Stimulated activated CD4-positive, alpha-beta T cell treated with anti-CD3 and anti-CD28 coated beads, Interleukin-4, amount 100 ng/mL, for 24 hours (primary cell): ENCODE measurements at regions not wholly inside any gene's neighbourhood (a gene's known extent, or its start where the extent isn't known, plus 50 kb on each side); places are given as distances from the start of the nearest gene placed in this dataset.
"Not testable (repeated sequence)": the region's sequence is repeated elsewhere in the genome, so short reads cannot be mapped to it uniquely, and the experiment has no call there.

Source experiments
- DNase-seq: peaks from one replicate; pipeline ENCODE4 v3.0.0-alpha.2; 2020

DNA sequence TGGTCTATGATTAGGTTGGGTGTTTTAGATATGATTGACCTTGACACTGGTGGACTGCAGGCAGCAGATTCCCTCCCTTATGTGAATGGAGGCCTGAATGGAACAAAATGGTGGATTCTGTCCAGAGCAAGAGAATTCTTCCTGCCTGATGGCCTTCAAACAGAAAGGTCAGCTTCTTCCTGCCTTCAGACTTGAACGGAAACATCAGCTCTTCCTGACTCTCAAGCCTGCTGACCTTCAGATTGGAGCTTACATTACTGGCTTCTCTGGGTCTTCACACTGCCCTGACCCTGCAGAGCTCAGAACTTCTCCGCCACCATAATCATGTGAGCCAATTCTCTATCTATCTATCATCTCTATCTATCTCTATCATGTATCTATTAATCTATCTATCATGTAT, 111.6 kb downstream of the RAMP3 start:
- DNase-seq = no peak

- DNase-seq = no peak
Measured at GRCh38 chr7:45278763-45279398, 121.3 kb downstream of the RAMP3 start.

GRCh38 chr7:45289611-45290010, 132.0 kb downstream of the RAMP3 start:
- not testable (repeated sequence) for DNase-seq

GRCh38 chr7:45290880-45291279, 133.3 kb downstream of the RAMP3 start:
- no peak for DNase-seq

GRCh38 chr7:45292481-45292880, 134.9 kb downstream of the RAMP3 start:
- no peak for DNase-seq

- no peak for DNase-seq
Measured at GRCh38 chr7:45293295-45293942, 135.8 kb downstream of the RAMP3 start.

GRCh38 chr7:45294559-45294958, 137.0 kb downstream of the RAMP3 start:
- DNase-seq = no peak

DNA sequence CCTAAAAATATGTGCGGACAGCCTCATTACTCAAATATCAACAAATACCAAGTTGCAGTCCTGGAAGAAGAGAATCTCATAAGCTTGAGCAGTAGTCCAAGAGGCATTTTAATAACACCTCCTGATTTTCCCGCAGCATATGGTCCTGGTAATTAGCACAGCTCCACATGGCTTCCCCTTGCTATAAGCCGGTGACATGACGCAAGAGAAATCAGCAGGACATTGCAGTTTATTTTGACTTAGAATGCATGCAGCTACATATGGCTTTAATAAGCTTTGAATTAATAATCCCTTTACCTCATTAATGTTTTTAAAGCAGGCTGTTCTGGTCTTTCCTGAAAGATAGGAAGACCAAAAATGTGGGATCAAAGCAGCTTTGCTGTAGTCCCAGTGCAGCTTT, 137.6 kb downstream of the RAMP3 start:
- no peak for DNase-seq

DNA sequence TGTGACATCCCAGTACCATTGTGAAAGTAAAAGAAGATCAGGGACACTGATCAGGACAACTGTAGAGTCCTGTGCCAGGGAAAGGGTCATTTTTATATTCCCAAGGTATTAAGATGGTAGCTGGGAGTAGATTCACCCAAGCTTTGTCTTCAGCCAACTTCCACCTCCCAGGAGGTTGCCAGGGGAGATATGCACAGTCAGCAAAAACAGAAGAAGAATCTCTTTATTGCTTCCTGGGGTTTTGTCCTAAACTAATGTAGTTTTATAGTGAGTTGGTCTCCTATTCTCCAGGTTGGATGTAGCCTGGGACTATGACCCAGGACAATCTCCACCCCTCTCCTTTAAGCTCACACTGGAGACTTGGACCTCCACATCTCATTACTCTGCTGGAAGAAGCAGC, 139.2 kb downstream of the RAMP3 start:
- no peak for DNase-seq

DNA sequence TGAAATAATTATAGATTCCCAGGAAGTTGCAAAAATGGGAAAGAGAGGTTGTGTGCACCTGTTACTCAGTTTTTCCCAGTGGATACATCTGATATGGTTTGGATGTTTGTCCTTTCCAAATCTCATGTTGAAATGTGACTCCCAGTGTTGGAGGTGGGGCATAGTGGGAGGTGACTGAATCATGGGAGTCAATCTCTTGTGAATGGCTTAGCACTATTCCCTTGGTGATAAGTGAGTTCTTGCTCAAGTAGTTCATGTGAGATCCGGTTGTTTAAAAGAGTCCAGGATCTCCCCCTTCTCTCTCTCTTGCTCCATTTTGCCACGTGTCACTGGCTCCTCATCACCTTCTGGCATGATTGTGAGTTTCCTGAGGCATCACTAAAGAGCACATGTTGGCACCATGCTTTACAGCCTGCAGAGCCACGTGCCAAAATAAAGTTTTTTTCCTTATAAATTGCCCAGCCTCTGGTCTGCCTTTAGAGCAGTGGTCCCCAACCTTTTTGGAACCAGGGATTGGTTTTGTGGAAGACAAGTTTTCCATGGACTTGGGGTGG, 149.2 kb downstream of the RAMP3 start:
- no peak for DNase-seq

GRCh38 chr7:45311597-45311996, 154.0 kb downstream of the RAMP3 start:
- no peak for DNase-seq

GRCh38 chr7:45315512-45315911, 157.9 kb downstream of the RAMP3 start:
- not testable (repeated sequence) for DNase-seq

DNA sequence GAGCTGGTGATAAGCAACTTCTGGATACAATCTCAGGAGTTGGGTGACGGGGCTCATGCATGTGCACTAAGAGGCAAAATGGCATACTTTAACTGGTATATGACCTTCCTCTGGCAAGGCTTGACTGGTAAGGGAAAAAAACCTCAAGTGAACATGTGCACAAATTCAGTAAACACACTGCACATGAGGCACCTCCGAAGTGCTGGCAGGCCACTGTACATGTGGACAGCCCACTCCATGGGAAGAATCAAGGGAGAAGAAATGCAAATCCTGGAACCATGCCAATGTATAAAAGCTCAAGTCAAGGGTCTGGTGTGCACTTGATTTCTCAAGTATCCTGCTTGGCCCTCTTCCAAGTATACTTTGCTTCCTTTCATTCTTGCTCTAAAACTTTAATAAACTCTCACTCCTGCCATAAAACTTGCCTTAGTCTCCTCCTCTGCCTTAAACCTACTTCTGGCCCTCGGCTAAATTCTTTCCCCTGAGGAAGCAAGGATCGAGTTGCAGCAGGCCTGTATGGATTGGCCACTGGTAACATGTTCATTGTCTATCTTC, 167.2 kb downstream of the RAMP3 start:
- DNase-seq = no peak

GRCh38 chr7:45325378-45325777, 167.8 kb downstream of the RAMP3 start:
- DNase-seq = no peak

DNA sequence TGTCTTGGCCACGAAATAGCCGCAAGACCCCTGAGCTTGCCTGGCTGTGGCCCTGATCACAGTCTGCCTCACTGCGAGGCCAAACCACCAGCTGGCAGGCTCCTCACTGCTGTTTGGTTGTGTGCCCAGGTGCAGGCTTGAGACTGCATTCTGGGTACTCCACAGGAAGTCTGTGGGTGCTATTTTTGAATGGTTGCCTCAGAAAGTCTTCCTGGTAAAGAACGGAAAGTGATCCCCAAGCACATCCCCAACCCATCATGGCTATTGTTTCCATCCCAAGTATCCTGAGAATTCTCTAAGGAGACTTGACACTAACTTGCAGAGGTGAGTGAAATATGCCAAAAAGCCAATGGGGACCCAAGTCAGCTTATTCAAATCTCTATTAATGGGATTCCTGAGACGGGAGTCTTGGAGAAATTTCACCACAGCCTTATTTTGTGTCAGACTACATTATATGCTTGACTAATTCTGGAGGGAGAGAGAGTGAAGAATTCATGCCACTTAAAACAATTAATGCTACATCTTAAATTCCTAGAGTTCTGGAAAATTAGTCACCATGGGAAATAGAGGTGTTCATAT, 170.9 kb downstream of the RAMP3 start:
- no peak for DNase-seq

DNA sequence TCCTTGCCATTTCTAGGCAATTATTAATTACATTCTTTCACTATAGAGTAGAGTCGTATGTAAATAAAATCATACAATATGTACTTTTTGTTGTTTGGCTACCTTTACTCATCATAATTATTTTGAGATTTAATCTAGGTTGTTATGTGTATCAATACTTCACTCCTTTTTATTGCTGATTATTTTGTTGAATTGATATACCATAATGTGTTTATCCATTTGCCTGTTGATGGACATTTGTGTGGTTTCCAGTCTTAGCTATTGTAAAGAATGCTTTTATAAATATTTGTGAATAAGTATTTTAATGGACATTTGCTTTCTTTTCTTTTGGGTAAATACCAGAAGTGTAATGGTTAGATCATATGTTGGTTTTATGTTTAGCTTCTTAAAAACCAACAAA, 174.0 kb downstream of the RAMP3 start:
- no peak for DNase-seq

DNA sequence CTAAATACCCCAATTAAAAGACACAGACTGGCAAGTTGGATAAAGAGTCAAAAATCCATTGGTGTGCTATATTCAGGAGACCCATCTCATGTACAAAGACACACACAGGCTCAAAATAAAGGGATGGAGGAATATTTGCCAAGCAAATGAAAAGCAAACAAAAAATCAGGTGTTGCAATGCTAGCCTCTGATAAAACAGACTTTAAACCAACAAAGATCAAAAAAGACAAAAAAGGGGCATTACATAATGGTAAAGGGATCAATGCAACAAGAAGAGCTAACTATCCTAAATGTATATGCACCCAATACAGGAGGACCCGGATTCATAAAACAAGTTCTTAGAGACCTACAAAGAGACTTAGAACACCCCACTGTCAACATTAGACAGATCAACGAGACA, 177.4 kb downstream of the RAMP3 start:
- not testable (repeated sequence) for DNase-seq

- DNase-seq = no peak
Measured at GRCh38 chr7:45342236-45342635, 184.6 kb downstream of the RAMP3 start.

GRCh38 chr7:45343746-45344145, 186.2 kb downstream of the RAMP3 start:
- no peak for DNase-seq

GRCh38 chr7:45347804-45348203, 190.2 kb downstream of the RAMP3 start:
- DNase-seq = no peak

DNA sequence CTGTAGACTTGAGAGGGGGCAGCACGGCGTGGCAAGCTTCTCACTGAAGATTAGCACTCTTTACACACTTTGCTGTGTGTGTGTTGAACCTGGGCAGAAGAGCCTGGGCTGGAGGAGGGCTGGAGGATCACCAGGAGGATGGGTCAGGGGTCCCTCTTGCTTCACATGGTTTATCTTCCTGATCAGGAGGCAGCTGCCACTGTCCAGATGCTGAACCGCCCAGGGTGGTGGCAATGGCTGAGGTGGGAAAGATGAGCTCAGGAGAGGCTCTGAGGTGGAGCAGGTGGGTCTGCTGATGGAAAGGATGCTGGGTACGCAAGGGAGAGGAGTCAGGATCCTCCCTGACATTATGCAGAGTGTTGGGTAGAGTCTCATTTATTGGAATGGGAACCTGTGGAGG, 191.5 kb downstream of the RAMP3 start:
- DNase-seq = no peak

GRCh38 chr7:45350896-45351295, 193.3 kb downstream of the RAMP3 start:
- no peak for DNase-seq

GRCh38 chr7:45358287-45358686, 200.7 kb downstream of the RAMP3 start:
- no peak for DNase-seq

- DNase-seq = no peak
Measured at GRCh38 chr7:45359250-45359649, 201.7 kb downstream of the RAMP3 start.
